Osteoblast (primary cell): ENCODE measurements at regions not wholly inside any gene's neighbourhood (a gene's known extent, or its start where the extent isn't known, plus 50 kb on each side); places are given as distances from the start of the nearest gene placed in this dataset.

ENCODE experiments used
- DNase-seq: peaks from one replicate; pipeline ENCODE4 v3.0.0; 2011; ENCODE audit warnings: low spot score, mixed read lengths; ENCODE audit not compliant: insufficient read length; ENCODE audit errors: missing footprints
- H2AFZ ChIP-seq: 2 replicates; pipeline ENCODE4 v1.6.0; 2011; ENCODE audit warnings: mild to moderate bottlenecking, low read length
- H3K27ac ChIP-seq: 2 replicates; pipeline ENCODE4 v1.5.1; 2011; ENCODE audit warnings: mild to moderate bottlenecking, low read depth, low read length, moderate library complexity
- H3K27me3 ChIP-seq: 2 replicates; pipeline ENCODE4 v1.6.0; 2012; ENCODE audit warnings: mild to moderate bottlenecking, control low read depth, inconsistent platforms, low read length, moderate library complexity; ENCODE audit not compliant: insufficient read depth
- H3K36me3 ChIP-seq: 2 replicates; pipeline ENCODE4 v1.5.1; 2011; ENCODE audit warnings: mild to moderate bottlenecking, low read length, control low read depth, moderate library complexity; ENCODE audit not compliant: insufficient read depth
- H3K4me1 ChIP-seq: 2 replicates; pipeline ENCODE4 v1.5.1; 2011; ENCODE audit warnings: mild to moderate bottlenecking, low read length, control low read depth, moderate library complexity; ENCODE audit not compliant: insufficient read depth
- H3K4me2 ChIP-seq: 2 replicates; pipeline ENCODE4 v1.6.0; 2011; ENCODE audit warnings: mild to moderate bottlenecking, low read length; ENCODE audit not compliant: insufficient read depth
- H3K4me3 ChIP-seq: fragments of 200-600 bp; sonication (generic); 3 replicates; pipeline ENCODE4 v1.5.1; 2012; ENCODE audit warnings: mild to moderate bottlenecking, low read length, inconsistent platforms; ENCODE audit not compliant: insufficient read depth
- H3K79me2 ChIP-seq: 2 replicates; pipeline ENCODE4 v1.6.0; 2012; ENCODE audit warnings: mild to moderate bottlenecking, low read length, control low read depth, inconsistent platforms; ENCODE audit not compliant: insufficient read depth
- H3K9me3 ChIP-seq: 2 replicates; pipeline ENCODE4 v1.5.1; 2011; ENCODE audit warnings: low read depth, low read length, control low read depth
- H4K20me1 ChIP-seq: 2 replicates; pipeline ENCODE4 v1.6.0; 2012; ENCODE audit warnings: mild to moderate bottlenecking, low read length, control low read depth; ENCODE audit not compliant: insufficient read depth
- CTCF ChIP-seq: IDR thresholded peaks from 2 replicates; pipeline ENCODE4 v1.5.1; 2011; ENCODE audit warnings: mild to moderate bottlenecking, low read depth, low read length, moderate library complexity; ENCODE audit errors: extremely low read depth

- Histone ChIP-seq H2AFZ (no peak overlapping the region), H3K27ac (no peak overlapping the region), H3K4me2 (no peak overlapping the region), H4K20me1 (no peaks in the 10 kb centered on the region), H3K79me2 (no peaks in the 10 kb centered on the region), H3K27me3 (no peaks in the 10 kb centered on the region), H3K4me1 (no peaks in the 10 kb centered on the region), H3K4me3 (no peak overlapping the region), H3K36me3 (no peaks in the 10 kb centered on the region), H3K9me3 (no peaks in the 10 kb centered on the region)
- TF ChIP-seq CTCF, result no peak
- no peak for DNase-seq
Observed at GRCh38 chr7:85392326-85392725, 205.5 kb upstream of the SEMA3D start.

GRCh38 chr7:85386460-85386859 lies 199.6 kb upstream of the SEMA3D start:
- no peaks in the 10 kb centered on the region for H3K79me2 ChIP-seq
- H3K36me3 ChIP-seq, result no peaks in the 10 kb centered on the region
- H3K27me3 ChIP-seq, result no peaks in the 10 kb centered on the region
- H3K4me3 ChIP-seq, result no peak overlapping the region
- no peak overlapping the region for H2AFZ ChIP-seq
- no peak overlapping the region for H3K27ac ChIP-seq
- DNase-seq, result no peak
- H4K20me1 ChIP-seq, result no peaks in the 10 kb centered on the region
- no peak for TF ChIP-seq CTCF
- no peak overlapping the region for H3K4me2 ChIP-seq
- H3K4me1 ChIP-seq, result no peaks in the 10 kb centered on the region
- no peaks in the 10 kb centered on the region for H3K9me3 ChIP-seq

GRCh38 chr7:85384392-85384791 lies 197.5 kb upstream of the SEMA3D start:
- Histone ChIP-seq H3K4me2 (no peak overlapping the region), H3K36me3 (no peaks in the 10 kb centered on the region), H3K27me3 (no peaks in the 10 kb centered on the region), H3K4me3 (no peak overlapping the region), H3K79me2 (no peaks in the 10 kb centered on the region), H3K4me1 (no peaks in the 10 kb centered on the region), H3K9me3 (no peaks in the 10 kb centered on the region), H4K20me1 (no peaks in the 10 kb centered on the region), H3K27ac (no peak overlapping the region), H2AFZ (no peak overlapping the region)
- no peak for DNase-seq
- no peak for TF ChIP-seq CTCF

- no peaks in the 10 kb centered on the region for H3K36me3 ChIP-seq
- H2AFZ ChIP-seq, result no peak overlapping the region
- no peaks in the 10 kb centered on the region for H3K79me2 ChIP-seq
- H3K4me1 ChIP-seq, result no peaks in the 10 kb centered on the region
- no peak for DNase-seq
- H3K27ac ChIP-seq, result no peak overlapping the region
- H3K4me3 ChIP-seq, result no peak overlapping the region
- no peak for TF ChIP-seq CTCF
- no peaks in the 10 kb centered on the region for H4K20me1 ChIP-seq
- H3K4me2 ChIP-seq, result no peak overlapping the region
- H3K27me3 ChIP-seq, result no peaks in the 10 kb centered on the region
- no peaks in the 10 kb centered on the region for H3K9me3 ChIP-seq
Observed at GRCh38 chr7:85381212-85381611, 194.4 kb upstream of the SEMA3D start.
